HUES6 (cell line): ENCODE measurements at regions not wholly inside any gene's neighbourhood (a gene's known extent, or its start where the extent isn't known, plus 50 kb on each side); places are given as distances from the start of the nearest gene placed in this dataset.

Experiments used
- H3K27ac ChIP-seq: 2 replicates; pipeline ENCODE4 v1.7.0; 2013; ENCODE audit warnings: low read depth, mild to moderate bottlenecking, low read length, inconsistent platforms
- H3K27me3 ChIP-seq: 2 replicates; pipeline ENCODE4 v1.6.1; 2013; ENCODE audit warnings: low read length; ENCODE audit not compliant: control insufficient read depth, insufficient read depth
- H3K36me3 ChIP-seq: 2 replicates; pipeline ENCODE4 v1.6.1; 2013; ENCODE audit warnings: low read length; ENCODE audit not compliant: control insufficient read depth, insufficient read depth
- H3K4me1 ChIP-seq: 2 replicates; pipeline ENCODE4 v1.6.1; 2013; ENCODE audit warnings: low read length; ENCODE audit not compliant: control insufficient read depth, insufficient read depth
- H3K4me3 ChIP-seq: 2 replicates; pipeline ENCODE4 v1.5.1; 2013; ENCODE audit warnings: low read depth, low read length
- H3K9ac ChIP-seq: one replicate; pipeline ENCODE4 v1.6.1; 2013; ENCODE audit warnings: mild to moderate bottlenecking, low read length
- H3K9me3 ChIP-seq: 2 replicates; pipeline ENCODE4 v1.6.1; 2013; ENCODE audit warnings: low read depth, low read length; ENCODE audit not compliant: control insufficient read depth, insufficient read depth

DNA sequence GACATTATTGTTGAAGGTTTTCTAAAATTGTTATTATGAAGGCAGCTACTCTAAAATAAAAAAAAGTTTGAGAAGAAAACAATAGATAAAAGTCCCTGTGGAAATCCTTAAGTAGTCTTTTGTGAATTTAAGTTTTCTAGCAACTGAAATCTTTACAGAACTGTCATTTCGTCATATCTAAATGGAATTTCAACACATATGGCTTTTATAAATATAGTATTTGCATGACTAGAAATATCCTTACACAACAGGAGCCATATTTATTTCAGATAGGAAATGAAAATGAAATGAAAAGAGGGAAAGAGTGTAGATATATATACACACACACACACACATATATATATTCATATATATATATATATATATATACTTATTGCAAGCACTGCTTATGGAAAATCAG lies 204.7 kb upstream of the RGS18 start:
- Histone ChIP-seq H3K9ac (no peak overlapping the region), H3K9me3 (no peaks in the 10 kb centered on the region), H3K36me3 (no peaks in the 10 kb centered on the region), H3K27ac (no peak overlapping the region), H3K27me3 (no peaks in the 10 kb centered on the region), H3K4me1 (no peaks in the 10 kb centered on the region), H3K4me3 (no peak overlapping the region)

DNA sequence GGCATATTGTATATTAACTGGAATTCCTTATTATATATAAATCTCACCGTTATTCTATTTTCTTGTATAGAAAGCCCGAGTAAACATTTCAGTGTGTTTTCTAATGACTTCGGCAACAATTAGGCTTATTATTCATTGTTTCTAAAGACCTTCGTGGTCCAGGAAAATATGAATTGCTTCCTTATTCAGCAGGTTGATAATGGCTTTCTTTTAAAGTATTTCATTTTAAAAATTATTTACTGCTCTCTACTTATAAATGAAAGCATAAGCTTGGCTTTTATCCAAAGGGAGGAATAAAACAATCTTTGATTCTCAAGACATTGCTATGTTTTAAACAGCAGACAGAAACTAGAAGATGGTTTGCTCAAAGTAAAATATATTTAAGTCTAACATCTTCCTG lies 198.4 kb upstream of the RGS18 start:
- Histone ChIP-seq H3K9me3 (no peaks in the 10 kb centered on the region), H3K27ac (no peak overlapping the region), H3K27me3 (no peaks in the 10 kb centered on the region), H3K4me1 (no peaks in the 10 kb centered on the region), H3K9ac (no peak overlapping the region), H3K36me3 (no peaks in the 10 kb centered on the region), H3K4me3 (no peak overlapping the region)

DNA sequence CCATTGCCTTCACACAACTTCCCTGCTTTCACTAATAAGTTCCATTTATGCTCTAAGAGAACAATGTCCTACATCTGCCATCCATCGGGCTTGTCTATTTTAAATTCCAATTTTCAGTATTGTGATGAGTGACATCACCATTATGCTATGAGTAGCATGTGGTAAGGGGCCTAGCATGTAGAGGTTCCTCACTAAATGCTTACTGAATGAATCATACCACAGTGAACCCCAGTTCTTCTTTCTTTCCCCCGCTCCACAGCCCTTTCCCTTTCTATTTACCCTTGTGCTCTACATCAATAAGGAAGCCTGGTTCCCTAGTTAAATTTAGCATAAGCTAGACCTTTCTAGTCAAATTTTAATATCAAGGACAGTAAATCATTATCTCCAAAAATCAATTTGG lies 195.0 kb upstream of the RGS18 start:
- no peaks in the 10 kb centered on the region for H3K36me3 ChIP-seq
- H3K27ac ChIP-seq: no peak overlapping the region
- H3K4me3 ChIP-seq: no peak overlapping the region
- H3K9ac ChIP-seq: no peak overlapping the region
- no peaks in the 10 kb centered on the region for H3K27me3 ChIP-seq
- no peaks in the 10 kb centered on the region for H3K9me3 ChIP-seq
- H3K4me1 ChIP-seq: no peaks in the 10 kb centered on the region

DNA sequence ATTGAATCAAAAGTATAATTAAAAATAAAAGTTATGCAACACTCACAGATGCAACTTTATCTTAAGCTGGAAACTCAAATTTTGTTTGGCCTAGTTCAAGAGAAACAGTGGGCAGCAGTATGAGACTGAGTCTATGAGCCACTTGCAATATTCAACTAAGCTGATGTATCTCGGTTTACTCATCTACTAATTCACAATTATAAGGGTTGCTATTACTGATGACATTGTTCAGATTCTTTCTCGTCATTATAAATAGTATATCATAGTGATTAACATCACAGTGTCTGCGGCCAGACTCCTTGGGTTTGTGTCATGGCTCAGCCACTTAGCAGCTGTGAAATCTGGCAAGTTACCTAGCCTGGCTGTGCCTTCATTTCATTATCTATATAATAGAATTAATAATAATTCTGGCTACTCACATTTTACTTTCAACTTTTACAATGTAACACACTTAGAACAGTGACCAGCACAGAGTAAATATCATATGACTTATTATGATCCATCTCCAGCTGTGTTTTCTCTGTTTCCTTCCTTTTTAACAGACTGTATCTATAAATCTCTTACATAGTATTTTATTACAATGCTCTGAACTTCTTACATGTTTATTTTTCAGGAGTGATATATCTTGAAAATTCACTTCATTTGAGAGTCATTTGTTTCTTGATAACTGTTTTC lies 194.3 kb upstream of the RGS18 start:
- Histone ChIP-seq H3K9me3 (no peaks in the 10 kb centered on the region), H3K27ac (no peak overlapping the region), H3K36me3 (no peaks in the 10 kb centered on the region), H3K9ac (no peak overlapping the region), H3K4me1 (no peaks in the 10 kb centered on the region), H3K4me3 (no peak overlapping the region), H3K27me3 (no peaks in the 10 kb centered on the region)

GRCh38 chr1:191969290-191969689 lies 189.0 kb upstream of the RGS18 start:
- H3K9ac ChIP-seq: no peak overlapping the region
- no peaks in the 10 kb centered on the region for H3K4me1 ChIP-seq
- no peak overlapping the region for H3K4me3 ChIP-seq
- no peaks in the 10 kb centered on the region for H3K27me3 ChIP-seq
- H3K36me3 ChIP-seq: no peaks in the 10 kb centered on the region
- peaks cover 13% of the 10 kb centered on the region for H3K9me3 ChIP-seq
- no peak overlapping the region for H3K27ac ChIP-seq

DNA sequence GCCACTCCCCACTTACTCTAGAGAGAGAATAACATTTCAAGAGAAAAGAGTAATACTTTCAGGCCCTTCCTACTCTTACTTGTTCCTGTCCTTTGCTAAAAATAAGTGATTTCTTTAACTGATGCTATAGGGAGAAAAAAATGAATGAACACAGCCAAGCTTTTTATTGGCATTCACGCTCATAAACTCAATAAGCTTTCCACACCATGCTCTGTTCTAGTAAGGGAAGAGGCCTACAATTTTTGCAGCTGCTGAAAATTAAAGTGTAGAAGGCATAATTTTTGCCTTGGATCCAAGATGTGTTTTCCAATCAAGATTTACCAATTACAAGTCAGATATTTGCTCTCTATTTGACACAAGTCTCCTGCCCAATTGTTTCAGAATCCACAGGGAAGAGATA lies 188.1 kb upstream of the RGS18 start:
- Histone ChIP-seq H3K9me3 (peaks cover 13% of the 10 kb centered on the region), H3K4me3 (no peak overlapping the region), H3K27ac (no peak overlapping the region), H3K36me3 (no peaks in the 10 kb centered on the region), H3K9ac (no peak overlapping the region), H3K4me1 (no peaks in the 10 kb centered on the region), H3K27me3 (no peaks in the 10 kb centered on the region)

- Histone ChIP-seq H3K27me3 (no peaks in the 10 kb centered on the region), H3K36me3 (no peaks in the 10 kb centered on the region), H3K4me3 (no peak overlapping the region), H3K4me1 (no peaks in the 10 kb centered on the region), H3K27ac (no peak overlapping the region), H3K9me3 (peaks cover 13% of the 10 kb centered on the region), H3K9ac (no peak overlapping the region)
Observed at GRCh38 chr1:191971447-191971846, 186.8 kb upstream of the RGS18 start.

- Histone ChIP-seq H3K4me1 (no peaks in the 10 kb centered on the region), H3K9me3 (peaks cover 13% of the 10 kb centered on the region), H3K27me3 (no peaks in the 10 kb centered on the region), H3K9ac (no peak overlapping the region), H3K36me3 (no peaks in the 10 kb centered on the region), H3K27ac (no peak overlapping the region), H3K4me3 (no peak overlapping the region)
Observed at GRCh38 chr1:191974004-191974403, 184.3 kb upstream of the RGS18 start.

DNA sequence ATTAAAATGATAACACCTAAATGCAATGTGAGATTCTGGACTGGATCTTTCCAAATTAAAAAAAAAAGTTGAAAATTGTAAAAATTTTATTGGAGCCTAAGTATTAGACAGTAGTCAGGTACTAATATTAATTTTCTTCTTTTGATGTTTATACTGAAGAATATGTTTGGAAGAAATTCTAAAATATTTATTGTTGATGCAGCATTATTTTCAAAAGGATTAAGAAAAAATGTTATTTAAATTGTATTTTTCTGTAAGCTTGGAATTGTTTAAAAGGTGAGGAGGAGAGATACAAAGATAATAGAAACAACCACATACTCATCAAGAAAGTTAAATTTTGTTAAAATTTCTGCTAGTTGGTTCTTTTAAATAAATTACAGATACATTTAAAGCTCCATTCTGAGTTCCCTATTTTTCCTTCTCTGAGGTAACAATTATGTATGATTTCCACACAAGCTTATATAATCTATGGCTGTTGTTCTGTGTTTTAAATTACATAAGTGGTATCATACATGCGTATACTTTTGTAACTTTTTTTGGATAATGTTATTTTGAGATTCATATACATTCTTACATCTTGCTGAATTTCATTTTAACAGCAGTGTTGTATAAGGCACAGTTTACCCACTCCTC lies 180.3 kb upstream of the RGS18 start:
- Histone ChIP-seq H3K27ac (no peak overlapping the region), H3K4me3 (no peak overlapping the region), H3K4me1 (no peaks in the 10 kb centered on the region), H3K27me3 (no peaks in the 10 kb centered on the region), H3K9me3 (peaks cover 13% of the 10 kb centered on the region), H3K9ac (no peak overlapping the region), H3K36me3 (no peaks in the 10 kb centered on the region)

GRCh38 chr1:191984856-191985255 lies 173.4 kb upstream of the RGS18 start:
- Histone ChIP-seq H3K36me3 (no peaks in the 10 kb centered on the region), H3K9ac (no peak overlapping the region), H3K27me3 (no peaks in the 10 kb centered on the region), H3K4me3 (no peak overlapping the region), H3K27ac (no peak overlapping the region), H3K9me3 (no peaks in the 10 kb centered on the region), H3K4me1 (no peaks in the 10 kb centered on the region)

- H3K27me3 ChIP-seq: no peaks in the 10 kb centered on the region
- H3K4me1 ChIP-seq: no peaks in the 10 kb centered on the region
- H3K27ac ChIP-seq: no peak overlapping the region
- H3K4me3 ChIP-seq: no peak overlapping the region
- no peak overlapping the region for H3K9ac ChIP-seq
- no peaks in the 10 kb centered on the region for H3K9me3 ChIP-seq
- no peaks in the 10 kb centered on the region for H3K36me3 ChIP-seq
Observed at GRCh38 chr1:191992118-191992517, 166.1 kb upstream of the RGS18 start.
